ENCODE measurements at regions not wholly inside any gene's neighbourhood (a gene's known extent, or its start where the extent isn't known, plus 50 kb on each side); places are given as distances from the start of the nearest gene placed in this dataset.

- H3K9ac ChIP-seq (ENCODE audit: low read length) = no peak overlapping the region
- no peak overlapping the region for H3K18ac ChIP-seq (ENCODE audit: low read depth in 1 of 2, low read length in 2 of 2)
- H3K79me1 ChIP-seq (replicated peaks; ENCODE audit: low read length, poor library complexity, severe bottlenecking) = no peaks in the 10 kb centered on the region
- 89% methylated on average over 3 of the region's 3 CpGs for WGBS
- no peak overlapping the region for H2BK120ac ChIP-seq (ENCODE audit: low read depth, low read length)
- no peak overlapping the region for H4K8ac ChIP-seq (ENCODE audit: low read length)
- no peak overlapping the region for H3K27ac ChIP-seq (ENCODE audit: low read length, poor library complexity, severe bottlenecking)
- H3K9me3 ChIP-seq (ENCODE audit: control insufficient read depth, low read length) = peaks cover 3% of the 10 kb centered on the region
- H3K4me1 ChIP-seq (ENCODE audit: control insufficient read depth, insufficient read depth, low read depth, low read length) = no peaks in the 10 kb centered on the region
- no peak overlapping the region for H3K4me3 ChIP-seq (ENCODE audit: insufficient read depth in 1 of 2, low read depth in 1 of 2, low read length in 2 of 2)
- no peak overlapping the region for H2BK5ac ChIP-seq (ENCODE audit: low read depth, low read length, poor library complexity, severe bottlenecking)
- no peak overlapping the region for H2AK5ac ChIP-seq (ENCODE audit: low read length, severe bottlenecking)
- no peak overlapping the region for H2BK12ac ChIP-seq (ENCODE audit: low read length in 2 of 2)
- DNase-seq = no peak
- no peak overlapping the region for H3K4me2 ChIP-seq (ENCODE audit: low read length, poor library complexity, severe bottlenecking)
- no peak overlapping the region for H4K91ac ChIP-seq (ENCODE audit: low read length)
- no peak overlapping the region for H3K4ac ChIP-seq (ENCODE audit: low read depth in 1 of 2, low read length in 2 of 2)
- H3K36me3 ChIP-seq (ENCODE audit: control insufficient read depth in 1 of 2, insufficient read depth in 2 of 2, low read depth in 1 of 2, low read length in 2 of 2) = no peaks in the 10 kb centered on the region
- H3K27me3 ChIP-seq (ENCODE audit: control insufficient read depth in 1 of 2, insufficient read depth in 1 of 2, low read length in 2 of 2) = no peaks in the 10 kb centered on the region
- no peak overlapping the region for H3K14ac ChIP-seq (ENCODE audit: low read length in 2 of 2)
- H2AFZ ChIP-seq (ENCODE audit: low read depth, low read length) = no peak overlapping the region
- no peak overlapping the region for H2BK15ac ChIP-seq (ENCODE audit: low read depth, poor library complexity, severe bottlenecking)
- no peak overlapping the region for H3K23ac ChIP-seq (ENCODE audit: low read length in 2 of 2)
Measured at GRCh38 chr11:104372111-104372510, 208.2 kb upstream of the PDGFD start.

DNA sequence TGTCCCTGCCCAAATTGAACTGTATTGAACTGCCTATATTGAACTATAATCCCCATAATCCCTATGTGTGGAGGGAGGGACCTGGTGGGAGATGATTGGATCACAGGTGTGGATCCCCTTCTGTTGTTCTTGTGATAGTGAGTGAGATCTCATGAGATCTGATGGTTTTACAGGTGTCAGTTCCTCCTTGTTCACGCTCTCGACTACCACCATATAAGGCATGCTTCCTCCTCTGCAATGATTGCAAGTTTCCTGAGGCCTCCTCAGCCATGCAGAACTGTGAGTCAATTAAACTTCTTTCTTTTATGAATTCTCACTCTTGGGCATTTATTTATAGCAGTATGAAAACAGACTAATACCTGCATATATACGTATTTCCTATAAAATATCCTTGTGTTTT is 206.5 kb upstream of the PDGFD start:
- peaks cover 5% of the 10 kb centered on the region for H3K9me3 ChIP-seq (ENCODE audit: control insufficient read depth, low read length)
- no peak overlapping the region for H2AK5ac ChIP-seq (ENCODE audit: low read length, severe bottlenecking)
- H3K79me1 ChIP-seq (replicated peaks; ENCODE audit: low read length, poor library complexity, severe bottlenecking) = no peaks in the 10 kb centered on the region
- no CpG with 5 or more reads among the region's 3 CpGs for WGBS
- no peak overlapping the region for H3K27ac ChIP-seq (ENCODE audit: low read length, poor library complexity, severe bottlenecking)
- no peak overlapping the region for H2BK120ac ChIP-seq (ENCODE audit: low read depth, low read length)
- H3K4ac ChIP-seq (ENCODE audit: low read depth in 1 of 2, low read length in 2 of 2) = no peak overlapping the region
- no peak overlapping the region for H3K9ac ChIP-seq (ENCODE audit: low read length)
- H2BK12ac ChIP-seq (ENCODE audit: low read length in 2 of 2) = no peak overlapping the region
- no peak overlapping the region for H3K4me2 ChIP-seq (ENCODE audit: low read length, poor library complexity, severe bottlenecking)
- DNase-seq = no peak
- no peak overlapping the region for H3K18ac ChIP-seq (ENCODE audit: low read depth in 1 of 2, low read length in 2 of 2)
- no peak overlapping the region for H2BK15ac ChIP-seq (ENCODE audit: low read depth, poor library complexity, severe bottlenecking)
- no peak overlapping the region for H4K91ac ChIP-seq (ENCODE audit: low read length)
- no peak overlapping the region for H3K4me3 ChIP-seq (ENCODE audit: insufficient read depth in 1 of 2, low read depth in 1 of 2, low read length in 2 of 2)
- H2BK5ac ChIP-seq (ENCODE audit: low read depth, low read length, poor library complexity, severe bottlenecking) = no peak overlapping the region
- H4K8ac ChIP-seq (ENCODE audit: low read length) = no peak overlapping the region
- H3K14ac ChIP-seq (ENCODE audit: low read length in 2 of 2) = no peak overlapping the region
- H3K4me1 ChIP-seq (ENCODE audit: control insufficient read depth, insufficient read depth, low read depth, low read length) = no peaks in the 10 kb centered on the region
- H3K27me3 ChIP-seq (ENCODE audit: control insufficient read depth in 1 of 2, insufficient read depth in 1 of 2, low read length in 2 of 2) = no peaks in the 10 kb centered on the region
- no peak overlapping the region for H3K23ac ChIP-seq (ENCODE audit: low read length in 2 of 2)
- H3K36me3 ChIP-seq (ENCODE audit: control insufficient read depth in 1 of 2, insufficient read depth in 2 of 2, low read depth in 1 of 2, low read length in 2 of 2) = peaks cover 0 to 3% of the 10 kb centered on the region in 2 experiments
- H2AFZ ChIP-seq (ENCODE audit: low read depth, low read length) = no peak overlapping the region

DNA sequence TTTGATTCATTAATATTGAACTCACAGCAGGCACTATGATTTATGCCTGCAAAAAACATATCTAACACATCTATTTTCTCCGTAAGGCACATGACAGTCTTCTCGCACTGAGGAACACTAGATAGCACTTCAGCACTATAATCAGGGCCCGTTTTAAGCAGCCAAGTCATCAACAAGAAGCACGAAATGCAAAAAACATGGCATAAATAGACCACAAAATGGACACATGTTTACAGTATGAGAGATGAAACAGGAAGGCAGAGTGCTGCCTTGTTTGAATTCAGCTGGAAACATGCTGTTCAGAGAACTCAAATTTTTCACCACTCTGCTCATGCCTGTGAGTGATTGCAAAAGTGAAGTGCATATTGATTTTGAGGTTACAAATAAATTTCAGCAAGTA is 205.8 kb upstream of the PDGFD start:
- Histone ChIP-seq H3K27ac (ENCODE audit: low read length, poor library complexity, severe bottlenecking) (no peak overlapping the region), H3K79me1 (replicated peaks; ENCODE audit: low read length, poor library complexity, severe bottlenecking) (no peaks in the 10 kb centered on the region), H4K8ac (ENCODE audit: low read length) (no peak overlapping the region), H3K27me3 (ENCODE audit: control insufficient read depth in 1 of 2, insufficient read depth in 1 of 2, low read length in 2 of 2) (no peaks in the 10 kb centered on the region), H2AK5ac (ENCODE audit: low read length, severe bottlenecking) (no peak overlapping the region), H2BK5ac (ENCODE audit: low read depth, low read length, poor library complexity, severe bottlenecking) (no peak overlapping the region), H4K91ac (ENCODE audit: low read length) (no peak overlapping the region), H3K14ac (ENCODE audit: low read length in 2 of 2) (no peak overlapping the region), H3K4me2 (ENCODE audit: low read length, poor library complexity, severe bottlenecking) (no peak overlapping the region), H3K4me1 (ENCODE audit: control insufficient read depth, insufficient read depth, low read depth, low read length) (no peaks in the 10 kb centered on the region), H2AFZ (ENCODE audit: low read depth, low read length) (no peak overlapping the region), H3K4ac (ENCODE audit: low read depth in 1 of 2, low read length in 2 of 2) (no peak overlapping the region), H3K23ac (ENCODE audit: low read length in 2 of 2) (no peak overlapping the region), H2BK15ac (ENCODE audit: low read depth, poor library complexity, severe bottlenecking) (no peak overlapping the region), H3K9me3 (ENCODE audit: control insufficient read depth, low read length) (peaks cover 5% of the 10 kb centered on the region), H2BK12ac (ENCODE audit: low read length in 2 of 2) (no peak overlapping the region), H3K9ac (ENCODE audit: low read length) (no peak overlapping the region), H3K4me3 (ENCODE audit: insufficient read depth in 1 of 2, low read depth in 1 of 2, low read length in 2 of 2) (no peak overlapping the region), H3K18ac (ENCODE audit: low read depth in 1 of 2, low read length in 2 of 2) (no peak overlapping the region), H2BK120ac (ENCODE audit: low read depth, low read length) (no peak overlapping the region), H3K36me3 (ENCODE audit: control insufficient read depth in 1 of 2, insufficient read depth in 2 of 2, low read depth in 1 of 2, low read length in 2 of 2) (peaks cover 0 to 3% of the 10 kb centered on the region in 2 experiments)
- DNase-seq = peak; percentile 72
- 43% methylated on average over 4 of the region's 4 CpGs for WGBS

GRCh38 chr11:104366321-104366734 is 202.4 kb upstream of the PDGFD start:
- H3K4me2 ChIP-seq (ENCODE audit: low read length, poor library complexity, severe bottlenecking) = no peak overlapping the region
- no peaks in the 10 kb centered on the region for H3K4me1 ChIP-seq (ENCODE audit: control insufficient read depth, insufficient read depth, low read depth, low read length)
- no peak overlapping the region for H2BK15ac ChIP-seq (ENCODE audit: low read depth, poor library complexity, severe bottlenecking)
- 96% methylated on average over 33 of the region's 33 CpGs for WGBS
- no peak overlapping the region for H3K23ac ChIP-seq (ENCODE audit: low read length in 2 of 2)
- H3K9ac ChIP-seq (ENCODE audit: low read length) = no peak overlapping the region
- no peak overlapping the region for H2BK5ac ChIP-seq (ENCODE audit: low read depth, low read length, poor library complexity, severe bottlenecking)
- H2BK12ac ChIP-seq (ENCODE audit: low read length in 2 of 2) = no peak overlapping the region
- no peak overlapping the region for H3K4ac ChIP-seq (ENCODE audit: low read depth in 1 of 2, low read length in 2 of 2)
- H4K91ac ChIP-seq (ENCODE audit: low read length) = no peak overlapping the region
- H2AK5ac ChIP-seq (ENCODE audit: low read length, severe bottlenecking) = no peak overlapping the region
- H3K27ac ChIP-seq (ENCODE audit: low read length, poor library complexity, severe bottlenecking) = no peak overlapping the region
- no peak overlapping the region for H3K14ac ChIP-seq (ENCODE audit: low read length in 2 of 2)
- H3K79me1 ChIP-seq (replicated peaks; ENCODE audit: low read length, poor library complexity, severe bottlenecking) = no peaks in the 10 kb centered on the region
- no peaks in the 10 kb centered on the region for H3K27me3 ChIP-seq (ENCODE audit: control insufficient read depth in 1 of 2, insufficient read depth in 1 of 2, low read length in 2 of 2)
- no peak overlapping the region for H2AFZ ChIP-seq (ENCODE audit: low read depth, low read length)
- H2BK120ac ChIP-seq (ENCODE audit: low read depth, low read length) = no peak overlapping the region
- H3K36me3 ChIP-seq (ENCODE audit: control insufficient read depth in 1 of 2, insufficient read depth in 2 of 2, low read depth in 1 of 2, low read length in 2 of 2) = peaks cover 0 to 3% of the 10 kb centered on the region in 2 experiments
- no peak overlapping the region for H3K18ac ChIP-seq (ENCODE audit: low read depth in 1 of 2, low read length in 2 of 2)
- H3K4me3 ChIP-seq (ENCODE audit: insufficient read depth in 1 of 2, low read depth in 1 of 2, low read length in 2 of 2) = no peak overlapping the region
- peaks cover 5% of the 10 kb centered on the region for H3K9me3 ChIP-seq (ENCODE audit: control insufficient read depth, low read length)
- DNase-seq = no peak
- peak overlapping the region; percentile 60 for H4K8ac ChIP-seq (ENCODE audit: low read length)
